PFSK-1 (cell line): ENCODE measurements at regions not wholly inside any gene's neighbourhood (a gene's known extent, or its start where the extent isn't known, plus 50 kb on each side); places are given as distances from the start of the nearest gene placed in this dataset.

ENCODE experiments used
- FOXP2 ChIP-seq: optimal IDR thresholded peaks from 2 replicates; pipeline ENCODE3; 2011; ENCODE audit warnings: borderline replicate concordance, control low read depth, inconsistent platforms; ENCODE audit not compliant: insufficient read depth; ENCODE audit errors: extremely low read length, extremely low read depth
- POLR2AphosphoS5 ChIP-seq: IDR thresholded peaks from 2 replicates; pipeline ENCODE4 v1.6.1; 2012; ENCODE audit warnings: low read depth, mild to moderate bottlenecking, control low read depth, low read length, moderate library complexity
- REST ChIP-seq, 2 experiments: IDR thresholded peaks; 2 replicates each; pipeline versions ENCODE4 v1.6.1 to v1.8.0; 2011 to 2012; ENCODE audit warnings: low read depth in 2 of 2, low read length in 2 of 2, control low read depth in 1 of 2, inconsistent platforms in 1 of 2, mild to moderate bottlenecking in 1 of 2, moderate library complexity in 1 of 2; ENCODE audit not compliant: insufficient read depth in 1 of 2
- SIN3A ChIP-seq: IDR thresholded peaks from 2 replicates; pipeline ENCODE4 v1.6.1; 2012; ENCODE audit warnings: mild to moderate bottlenecking, low read length, moderate library complexity, borderline replicate concordance; ENCODE audit not compliant: insufficient read depth
- TAF1 ChIP-seq: IDR thresholded peaks from 2 replicates; pipeline ENCODE4 v1.6.1; 2012; ENCODE audit warnings: low read length, control low read depth, borderline replicate concordance; ENCODE audit not compliant: insufficient read depth

- TF ChIP-seq POLR2AphosphoS5 = no peak
- TF ChIP-seq SIN3A = no peak
- TF ChIP-seq REST (IDR thresholded peaks at IDR 0.05; ENCODE audit: insufficient read depth in 1 of 2, low read depth in 2 of 2, low read length in 2 of 2) = no peak
- no peak for TF ChIP-seq FOXP2
- TF ChIP-seq TAF1 = no peak
Observed at GRCh38 chr12:87059231-87059630, 803.0 kb upstream of the MGAT4C start.

GRCh38 chr12:87054226-87054625, 798.0 kb upstream of the MGAT4C start:
- TF ChIP-seq TAF1 = no peak
- no peak for TF ChIP-seq REST (IDR thresholded peaks at IDR 0.05; ENCODE audit: insufficient read depth in 1 of 2, low read depth in 2 of 2, low read length in 2 of 2)
- no peak for TF ChIP-seq SIN3A
- no peak for TF ChIP-seq POLR2AphosphoS5
- TF ChIP-seq FOXP2 = no peak

GRCh38 chr12:87051621-87052020, 795.4 kb upstream of the MGAT4C start:
- TF ChIP-seq POLR2AphosphoS5 = no peak
- no peak for TF ChIP-seq FOXP2
- TF ChIP-seq REST (IDR thresholded peaks at IDR 0.05; ENCODE audit: insufficient read depth in 1 of 2, low read depth in 2 of 2, low read length in 2 of 2) = no peak
- no peak for TF ChIP-seq TAF1
- TF ChIP-seq SIN3A = no peak

- TF ChIP-seq TAF1 (no peak), REST (IDR thresholded peaks at IDR 0.05; ENCODE audit: insufficient read depth in 1 of 2, low read depth in 2 of 2, low read length in 2 of 2) (no peak), SIN3A (no peak), FOXP2 (no peak)
Observed at GRCh38 chr12:87047691-87048090, 791.5 kb upstream of the MGAT4C start.

- TF ChIP-seq REST (IDR thresholded peaks at IDR 0.05; ENCODE audit: insufficient read depth in 1 of 2, low read depth in 2 of 2, low read length in 2 of 2) (no peak), TAF1 (no peak)
Observed at GRCh38 chr12:87039536-87039935, 783.3 kb upstream of the MGAT4C start.
